Mesendoderm (in vitro differentiated cells): ENCODE measurements at regions not wholly inside any gene's neighbourhood (a gene's known extent, or its start where the extent isn't known, plus 50 kb on each side); places are given as distances from the start of the nearest gene placed in this dataset.

Source experiments
- DNase-seq: peaks from one replicate; pipeline ENCODE4 v3.0.0; 2013
- H2AK5ac ChIP-seq: 2 replicates; pipeline ENCODE4 v1.6.1; 2013; ENCODE audit warnings: low read length, inconsistent platforms
- H2BK120ac ChIP-seq: 2 replicates; pipeline ENCODE4 v1.6.1; 2013; ENCODE audit warnings: low read depth, mild to moderate bottlenecking, low read length, moderate library complexity, mixed read lengths
- H2BK15ac ChIP-seq: replicated peaks from 2 replicates; pipeline ENCODE4 v1.6.1; 2013; ENCODE audit warnings: low read depth, mild to moderate bottlenecking, moderate library complexity
- H2BK5ac ChIP-seq: 2 replicates; pipeline ENCODE4 v1.6.1; 2013; ENCODE audit warnings: low read length, inconsistent platforms
- H3K18ac ChIP-seq: 2 replicates; pipeline ENCODE4 v1.6.1; 2013; ENCODE audit warnings: mild to moderate bottlenecking, low read length, mixed read lengths
- H3K23ac ChIP-seq: one replicate; pipeline ENCODE4 v1.6.1; 2013; ENCODE audit warnings: low read length
- H3K27ac ChIP-seq: 2 replicates; pipeline ENCODE4 v1.5.1; 2013; ENCODE audit warnings: low read depth, mild to moderate bottlenecking, inconsistent platforms, low read length, moderate library complexity
- H3K27me3 ChIP-seq: 2 replicates; pipeline ENCODE4 v1.6.1; 2013; ENCODE audit warnings: low read length, control low read depth, mild to moderate bottlenecking, inconsistent platforms; ENCODE audit not compliant: insufficient read depth, poor library complexity
- H3K36me3 ChIP-seq: 2 replicates; pipeline ENCODE4 v1.6.1; 2013; ENCODE audit warnings: low read length, inconsistent platforms; ENCODE audit not compliant: control insufficient read depth, insufficient read depth
- H3K4ac ChIP-seq: one replicate; pipeline ENCODE4 v1.6.1; 2013; ENCODE audit warnings: low read depth, mild to moderate bottlenecking, low read length, moderate library complexity
- H3K4me1 ChIP-seq: 2 replicates; pipeline ENCODE4 v1.6.1; 2013; ENCODE audit warnings: low read depth, low read length, inconsistent platforms; ENCODE audit not compliant: control insufficient read depth
- H3K4me2 ChIP-seq: 2 replicates; pipeline ENCODE4 v1.6.1; 2013; ENCODE audit warnings: low read length
- H3K4me3 ChIP-seq: 2 replicates; pipeline ENCODE4 v1.5.1; 2013; ENCODE audit warnings: mild to moderate bottlenecking, low read length
- H3K56ac ChIP-seq: one replicate; pipeline ENCODE4 v1.6.1; 2013; ENCODE audit warnings: low read length
- H3K79me1 ChIP-seq: 2 replicates; pipeline ENCODE4 v1.6.1; 2013; ENCODE audit warnings: low read length, inconsistent platforms
- H3K79me2 ChIP-seq: 2 replicates; pipeline ENCODE4 v1.6.1; 2013; ENCODE audit warnings: mild to moderate bottlenecking, low read length; ENCODE audit not compliant: control insufficient read depth, insufficient read depth
- H3K9ac ChIP-seq: 2 replicates; pipeline ENCODE4 v1.6.1; 2013; ENCODE audit warnings: low read length, inconsistent platforms
- H4K5ac ChIP-seq: one replicate; pipeline ENCODE4 v1.6.1; 2013; ENCODE audit warnings: low read length
- H4K8ac ChIP-seq: one replicate; pipeline ENCODE4 v1.6.1; 2013; ENCODE audit warnings: low read depth, mild to moderate bottlenecking, control low read depth, low read length, moderate library complexity
- WGBS: extraction: QIAGEN DNeasy Blood & Tissue Kit; methylation state at CpG from one replicate; pipeline ENCODE4 v1.1.7; 2013; ENCODE audit warnings: low lambda C conversion rate, missing lambda C conversion rate; ENCODE audit not compliant: insufficient coverage; ENCODE audit errors: extremely low coverage; 5-methylcytosine and 5-hydroxymethylcytosine counted together

DNA sequence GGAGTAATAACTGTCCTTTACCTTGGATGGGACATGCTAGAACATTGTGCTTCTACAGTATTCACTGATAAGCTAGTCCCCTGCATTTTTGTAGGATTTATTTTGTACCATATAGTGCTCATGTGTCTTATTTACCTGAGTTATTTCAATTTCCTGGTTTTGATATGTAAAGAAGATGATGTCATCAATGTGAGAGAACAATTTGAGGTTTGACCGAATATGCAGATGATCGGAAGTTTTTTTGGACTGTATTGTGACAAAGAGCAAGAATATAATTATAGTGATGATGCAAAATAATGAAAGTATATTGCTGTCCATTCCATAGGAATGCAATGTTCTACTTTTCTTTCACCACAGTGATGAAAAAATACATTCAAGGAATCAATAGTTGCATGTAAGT, 114.8 kb downstream of the RERGL start:
- Histone ChIP-seq H2AK5ac (no peak overlapping the region), H3K23ac (no peak overlapping the region), H3K9ac (no peak overlapping the region), H2BK5ac (no peak overlapping the region), H2BK15ac (no peak overlapping the region), H4K5ac (no peak overlapping the region), H3K79me2 (no peaks in the 10 kb centered on the region), H3K79me1 (no peaks in the 10 kb centered on the region), H3K56ac (no peak overlapping the region), H3K27me3 (no peaks in the 10 kb centered on the region), H3K4me2 (no peak overlapping the region), H3K4me1 (no peaks in the 10 kb centered on the region), H3K4me3 (no peak overlapping the region), H3K4ac (no peak overlapping the region), H2BK120ac (no peak overlapping the region), H3K27ac (no peak overlapping the region), H3K18ac (no peak overlapping the region), H4K8ac (no peak overlapping the region), H3K36me3 (no peaks in the 10 kb centered on the region)
- DNase-seq, result no peak
- WGBS, result no CpG with 5 or more reads among the region's 2 CpGs

DNA sequence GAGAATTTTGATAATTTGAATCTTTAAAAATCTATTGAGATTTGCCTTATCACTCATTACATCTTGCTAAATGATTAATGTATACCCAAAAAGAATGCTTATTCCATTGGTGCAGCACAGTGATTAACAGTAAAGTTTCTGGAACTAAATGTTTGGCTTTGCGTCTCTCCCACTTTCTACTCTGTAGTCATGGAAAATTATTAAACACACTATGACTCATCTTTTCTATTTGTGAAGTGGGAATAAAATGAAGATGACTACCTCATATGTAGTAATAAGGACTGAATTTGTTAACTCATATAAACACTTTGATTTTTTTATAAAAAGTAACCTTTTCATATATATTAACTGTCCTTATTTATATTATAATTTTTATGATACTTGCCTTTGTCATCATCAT, 118.1 kb downstream of the RERGL start:
- no peak for DNase-seq
- no peak overlapping the region for H2BK15ac ChIP-seq
- no peaks in the 10 kb centered on the region for H3K36me3 ChIP-seq
- no peak overlapping the region for H3K27ac ChIP-seq
- no peak overlapping the region for H3K23ac ChIP-seq
- no peak overlapping the region for H3K4ac ChIP-seq
- H2BK5ac ChIP-seq, result no peak overlapping the region
- no peak overlapping the region for H3K18ac ChIP-seq
- H3K27me3 ChIP-seq, result no peaks in the 10 kb centered on the region
- H3K79me2 ChIP-seq, result no peaks in the 10 kb centered on the region
- no peak overlapping the region for H3K9ac ChIP-seq
- H4K8ac ChIP-seq, result no peak overlapping the region
- no CpG with 5 or more reads among the region's 1 CpG for WGBS
- H4K5ac ChIP-seq, result no peak overlapping the region
- no peaks in the 10 kb centered on the region for H3K79me1 ChIP-seq
- no peaks in the 10 kb centered on the region for H3K4me1 ChIP-seq
- no peak overlapping the region for H3K4me2 ChIP-seq
- no peak overlapping the region for H2BK120ac ChIP-seq
- no peak overlapping the region for H3K4me3 ChIP-seq
- no peak overlapping the region for H2AK5ac ChIP-seq
- H3K56ac ChIP-seq, result no peak overlapping the region

DNA sequence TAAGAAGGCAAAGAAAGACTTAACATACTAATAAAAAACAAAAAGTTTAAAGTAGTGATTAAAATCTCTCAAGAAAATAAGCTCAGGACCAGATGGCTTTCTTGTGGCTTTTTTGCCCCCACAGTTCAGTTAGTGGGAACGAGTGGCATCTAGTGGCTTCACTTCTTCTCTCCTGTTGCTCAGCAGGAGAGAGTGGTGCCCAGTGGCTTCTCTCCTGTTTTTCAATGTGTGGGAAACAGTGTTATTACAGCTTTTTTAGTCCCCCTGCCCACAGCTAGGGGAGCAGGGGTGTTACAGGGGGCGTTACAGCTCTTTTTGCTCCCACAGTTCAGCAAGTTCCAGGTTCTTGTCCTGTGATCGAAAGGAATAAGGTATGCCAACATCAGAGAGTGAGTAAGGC, 135.2 kb downstream of the RERGL start:
- no peak overlapping the region for H3K9ac ChIP-seq
- H2AK5ac ChIP-seq, result no peak overlapping the region
- no peaks in the 10 kb centered on the region for H3K27me3 ChIP-seq
- WGBS, result no CpG with 5 or more reads among the region's 3 CpGs
- no peak overlapping the region for H4K8ac ChIP-seq
- no peaks in the 10 kb centered on the region for H3K4me1 ChIP-seq
- no peaks in the 10 kb centered on the region for H3K79me1 ChIP-seq
- H3K4ac ChIP-seq, result no peak overlapping the region
- H3K18ac ChIP-seq, result no peak overlapping the region
- no peaks in the 10 kb centered on the region for H3K36me3 ChIP-seq
- no peak overlapping the region for H2BK120ac ChIP-seq
- no peak overlapping the region for H3K56ac ChIP-seq
- H3K27ac ChIP-seq, result no peak overlapping the region
- H3K4me3 ChIP-seq, result no peak overlapping the region
- no peak overlapping the region for H3K4me2 ChIP-seq
- H3K23ac ChIP-seq, result no peak overlapping the region
- DNase-seq, result no peak
- H2BK15ac ChIP-seq, result no peak overlapping the region
- H3K79me2 ChIP-seq, result no peaks in the 10 kb centered on the region
- H4K5ac ChIP-seq, result no peak overlapping the region
- no peak overlapping the region for H2BK5ac ChIP-seq

DNA sequence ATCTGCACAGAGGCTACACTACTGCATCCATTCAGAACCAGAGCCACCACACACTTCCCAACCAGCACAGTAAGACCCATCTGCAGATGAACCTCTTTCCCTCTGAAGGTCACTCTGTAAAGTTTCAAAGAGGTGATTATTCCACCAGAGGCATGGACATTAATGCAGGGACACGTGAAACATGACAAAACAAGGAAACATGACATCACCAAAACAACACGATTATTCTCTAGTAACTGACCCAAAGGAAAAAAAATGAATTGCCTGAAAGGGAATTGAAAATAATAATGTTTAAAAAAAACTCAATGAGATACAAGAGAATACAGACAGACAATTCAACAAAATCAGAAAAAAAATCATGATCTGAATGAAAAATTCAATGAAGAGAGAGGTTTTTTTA, 139.1 kb downstream of the RERGL start:
- Histone ChIP-seq H3K27me3 (no peaks in the 10 kb centered on the region), H4K5ac (no peak overlapping the region), H2AK5ac (no peak overlapping the region), H3K4me1 (no peaks in the 10 kb centered on the region), H3K18ac (no peak overlapping the region), H4K8ac (no peak overlapping the region), H3K36me3 (no peaks in the 10 kb centered on the region), H2BK15ac (no peak overlapping the region), H3K27ac (no peak overlapping the region), H2BK120ac (no peak overlapping the region), H3K23ac (no peak overlapping the region), H3K4me2 (no peak overlapping the region), H2BK5ac (no peak overlapping the region), H3K79me2 (no peaks in the 10 kb centered on the region), H3K9ac (no peak overlapping the region), H3K4ac (no peak overlapping the region), H3K79me1 (no peaks in the 10 kb centered on the region), H3K56ac (no peak overlapping the region), H3K4me3 (no peak overlapping the region)
- no CpG with 5 or more reads among the region's 2 CpGs for WGBS
- DNase-seq, result no peak

DNA sequence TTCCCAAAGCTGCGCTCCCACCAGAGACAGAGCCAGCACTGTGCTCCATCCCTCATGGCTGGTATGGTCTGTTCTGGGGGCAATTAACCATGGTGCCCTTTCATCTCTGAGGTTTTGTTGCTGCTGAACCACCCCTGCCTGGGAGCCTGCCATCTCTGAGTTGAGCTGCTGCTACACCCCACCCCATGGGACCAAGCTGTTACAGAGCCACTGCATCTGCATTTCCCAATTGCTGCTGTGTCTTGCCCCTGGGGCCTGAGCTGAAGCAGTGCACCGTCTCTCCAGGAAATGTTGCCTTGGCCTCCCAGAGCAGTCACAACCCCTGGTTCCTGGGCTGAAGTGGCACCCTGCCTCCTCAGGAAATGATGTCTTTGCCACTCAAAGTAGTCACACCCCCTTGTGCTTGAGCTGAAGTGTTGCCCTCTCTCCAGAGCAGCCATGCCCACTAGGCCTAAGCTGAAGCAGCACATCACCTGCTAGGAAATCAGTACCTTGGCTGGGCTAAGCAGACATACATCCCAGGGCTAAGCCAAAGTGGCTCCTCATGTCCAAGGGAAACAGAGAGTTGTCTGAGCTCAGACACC, 140.3 kb downstream of the RERGL start:
- H3K27me3 ChIP-seq, result no peaks in the 10 kb centered on the region
- no peak overlapping the region for H3K9ac ChIP-seq
- H3K4me3 ChIP-seq, result no peak overlapping the region
- WGBS, result no CpG with 5 or more reads among the region's 2 CpGs
- no peaks in the 10 kb centered on the region for H3K79me2 ChIP-seq
- H2BK5ac ChIP-seq, result no peak overlapping the region
- H2BK120ac ChIP-seq, result no peak overlapping the region
- H3K4me1 ChIP-seq, result no peaks in the 10 kb centered on the region
- no peak for DNase-seq
- H3K18ac ChIP-seq, result no peak overlapping the region
- no peak overlapping the region for H3K4ac ChIP-seq
- no peaks in the 10 kb centered on the region for H3K79me1 ChIP-seq
- no peak overlapping the region for H2AK5ac ChIP-seq
- H3K36me3 ChIP-seq, result no peaks in the 10 kb centered on the region
- H3K23ac ChIP-seq, result no peak overlapping the region
- no peak overlapping the region for H4K8ac ChIP-seq
- no peak overlapping the region for H4K5ac ChIP-seq
- H3K56ac ChIP-seq, result no peak overlapping the region
- H3K4me2 ChIP-seq, result no peak overlapping the region
- no peak overlapping the region for H3K27ac ChIP-seq
- no peak overlapping the region for H2BK15ac ChIP-seq

DNA sequence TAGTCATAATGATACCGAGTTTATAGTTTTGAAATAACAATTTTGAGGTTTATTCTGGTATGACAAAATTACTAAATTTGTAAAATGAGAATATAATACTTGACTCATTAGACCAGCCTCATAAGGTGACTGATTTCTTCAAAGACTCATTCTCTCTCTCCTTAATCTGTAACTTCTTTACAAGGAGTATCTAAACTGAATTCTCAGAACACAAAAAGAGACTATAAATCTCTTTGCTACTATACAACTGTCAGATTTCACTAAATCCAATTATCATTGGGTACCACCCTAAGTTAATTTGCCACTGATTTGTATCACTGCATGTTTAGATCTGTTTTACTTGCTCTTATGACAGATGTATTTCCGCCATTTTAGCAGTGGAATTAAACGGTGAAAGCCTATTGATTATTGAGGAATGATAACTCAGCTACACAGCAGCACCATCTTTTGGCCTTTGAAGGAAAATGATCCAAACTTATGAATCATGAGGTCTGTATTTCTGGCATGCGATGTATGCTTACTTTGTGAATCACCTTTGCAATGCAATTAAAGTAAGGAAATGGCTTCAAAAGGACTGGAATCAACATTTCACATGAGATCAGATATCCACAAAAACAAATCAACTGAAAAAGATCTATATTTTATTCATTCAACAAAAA, 161.2 kb downstream of the RERGL start:
- H2BK5ac ChIP-seq, result peak overlapping the region; percentile 69
- no peaks in the 10 kb centered on the region for H3K36me3 ChIP-seq
- no peak overlapping the region for H3K27ac ChIP-seq
- H3K27me3 ChIP-seq, result no peaks in the 10 kb centered on the region
- no peak overlapping the region for H3K4me2 ChIP-seq
- no peak overlapping the region for H3K18ac ChIP-seq
- H4K8ac ChIP-seq, result no peak overlapping the region
- H3K9ac ChIP-seq, result no peak overlapping the region
- no peak overlapping the region for H3K4me3 ChIP-seq
- H4K5ac ChIP-seq, result no peak overlapping the region
- no peaks in the 10 kb centered on the region for H3K79me1 ChIP-seq
- H2AK5ac ChIP-seq, result no peak overlapping the region
- H2BK15ac ChIP-seq, result no peak overlapping the region
- DNase-seq, result peak; percentile 83
- no peak overlapping the region for H3K23ac ChIP-seq
- H3K56ac ChIP-seq, result no peak overlapping the region
- whole genome bisulfite sequencing, result no CpG with 5 or more reads among the region's 4 CpGs
- peaks cover 2% of the 10 kb centered on the region for H3K4me1 ChIP-seq
- H3K79me2 ChIP-seq, result no peaks in the 10 kb centered on the region
- H2BK120ac ChIP-seq, result no peak overlapping the region
- H3K4ac ChIP-seq, result no peak overlapping the region
